Suprapubic skin (tissue), 3 donors: ENCODE measurements at regions not wholly inside any gene's neighbourhood (a gene's known extent, or its start where the extent isn't known, plus 50 kb on each side); places are given as distances from the start of the nearest gene placed in this dataset.

Experiments used
- CTCF ChIP-seq, 2 donors: fragments of 200-600 bp in 1 of 2; fragments of 450-650 bp in 1 of 2; sonication (generic) in 1 of 2; IDR thresholded peaks; one replicate each; pipeline ENCODE4 v1.5.1; 2016 to 2019; ENCODE audit warnings: antibody characterized with exemption in 2 of 2, mild to moderate bottlenecking in 1 of 2, moderate library complexity in 1 of 2
- EP300 ChIP-seq: sonication (generic); formaldehyde crosslinking; IDR thresholded peaks from one replicate; pipeline ENCODE4 v1.6.1; 2017; ENCODE audit warnings: antibody characterized with exemption
- POLR2A ChIP-seq, 2 donors: fragments of 450-650 bp; IDR thresholded peaks; one replicate each; pipeline ENCODE4 v1.6.1; 2017; ENCODE audit warnings: antibody characterized with exemption in 2 of 2, mild to moderate bottlenecking in 2 of 2, moderate library complexity in 2 of 2

DNA sequence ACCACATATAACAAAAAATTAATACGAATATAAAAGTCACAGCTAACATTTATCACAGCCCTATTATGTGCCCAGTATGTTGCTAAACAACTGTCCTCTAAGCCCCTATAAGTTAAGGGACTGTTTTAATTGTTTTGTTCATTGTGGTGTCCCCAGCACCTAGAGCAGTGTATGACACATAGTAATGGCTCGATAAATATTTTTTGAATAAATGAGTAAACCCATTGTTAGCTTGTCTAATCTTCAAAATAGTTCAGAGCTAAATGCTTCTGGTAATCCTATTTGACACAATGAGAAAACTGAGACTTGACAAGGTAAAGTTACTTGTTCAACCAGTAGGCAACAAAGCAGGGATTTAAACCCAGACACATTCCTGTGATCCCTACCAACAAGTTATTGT is 78.4 kb upstream of the NEUROD6 start:
- TF ChIP-seq POLR2A (IDR thresholded peaks at IDR 0.05) (no peak), CTCF (IDR thresholded peaks at IDR 0.05) (no peak), EP300 (no peak)
